SKM-1 (cell line): ENCODE measurements at regions not wholly inside any gene's neighbourhood (a gene's known extent, or its start where the extent isn't known, plus 50 kb on each side); places are given as distances from the start of the nearest gene placed in this dataset.

Source experiments
- DNase-seq: peaks from one replicate; lab custom pipeline; 2025; ENCODE audit not compliant: unreplicated experiment; lab: John Stamatoyannopoulos, UW

DNA sequence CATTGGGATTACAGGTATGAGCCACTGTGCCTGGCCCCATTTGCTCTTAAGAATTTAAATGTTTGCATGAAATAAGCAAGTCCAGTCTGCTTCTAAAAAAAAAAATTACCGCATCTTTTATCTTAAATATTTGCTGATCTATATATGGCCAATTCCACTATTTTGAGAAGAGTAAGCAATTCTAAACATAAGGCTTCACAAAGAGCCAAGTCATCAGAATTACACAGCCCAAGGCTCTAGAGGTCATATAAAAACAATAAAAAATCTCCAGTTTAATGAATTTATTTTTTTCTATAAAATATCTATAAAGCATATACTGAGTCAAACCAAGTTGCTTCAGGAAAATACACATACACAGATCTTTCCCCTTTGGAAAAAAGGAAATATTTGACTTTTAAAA, 79.0 kb upstream of the CPNE8 start:
- no peak for DNase-seq

DNA sequence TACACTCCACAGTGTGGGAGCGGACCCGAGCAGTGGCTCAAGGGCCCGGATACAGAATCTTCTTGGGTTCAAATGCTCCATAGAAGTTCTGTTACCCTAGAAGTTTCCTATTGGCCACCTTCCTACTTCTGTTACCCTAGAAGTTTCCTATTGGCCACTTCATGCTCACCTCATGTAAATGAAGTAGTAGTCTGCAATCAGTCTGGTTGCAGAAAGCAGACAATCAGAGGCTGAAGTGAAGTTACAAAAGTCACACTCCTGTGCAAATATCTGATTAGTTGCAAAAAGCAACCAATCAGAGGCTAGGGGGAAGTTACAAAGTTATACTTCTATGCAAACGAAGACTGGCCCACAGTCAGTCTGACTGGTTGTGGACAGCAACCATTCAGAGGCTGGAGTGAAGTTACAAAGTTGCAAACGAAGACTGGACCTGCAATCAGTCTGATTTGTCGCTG, 77.8 kb upstream of the CPNE8 start:
- no peak for DNase-seq

DNA sequence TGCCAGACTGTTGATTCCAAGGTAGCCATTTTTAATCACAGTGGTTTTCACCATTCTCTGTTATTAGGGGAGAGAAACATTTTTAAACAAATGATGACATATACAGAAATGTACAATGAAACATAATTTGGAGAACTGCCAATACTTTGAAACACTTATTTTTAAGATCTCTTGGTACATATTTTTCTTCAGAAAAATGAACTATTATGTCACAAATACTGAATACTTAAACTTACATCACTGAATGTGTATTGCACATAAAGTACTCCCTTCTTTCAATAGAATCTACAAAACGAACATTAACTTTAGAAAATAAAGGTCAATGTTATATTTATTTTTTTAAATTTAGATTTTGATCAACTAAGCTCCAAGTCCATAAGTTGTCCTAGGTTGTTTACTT, 71.7 kb upstream of the CPNE8 start:
- no peak for DNase-seq

DNA sequence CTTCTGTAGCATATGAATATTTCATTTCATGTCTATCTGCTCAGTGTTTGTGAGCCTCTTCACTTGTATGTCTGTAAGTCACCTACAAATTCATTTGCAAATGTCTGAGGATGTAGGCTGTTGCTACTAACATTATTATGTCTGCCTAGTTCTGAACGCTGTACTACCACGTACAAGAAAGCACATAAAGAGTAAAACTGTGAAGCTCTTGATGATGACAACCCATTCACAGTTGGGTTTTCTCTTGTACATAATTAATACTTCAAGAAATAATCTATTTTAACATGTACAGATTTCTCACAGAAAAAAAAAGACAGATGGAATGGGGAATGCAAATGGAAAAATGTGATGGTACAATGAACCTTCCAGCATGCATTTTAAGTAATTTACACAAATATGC, 64.3 kb upstream of the CPNE8 start:
- no peak for DNase-seq

DNA sequence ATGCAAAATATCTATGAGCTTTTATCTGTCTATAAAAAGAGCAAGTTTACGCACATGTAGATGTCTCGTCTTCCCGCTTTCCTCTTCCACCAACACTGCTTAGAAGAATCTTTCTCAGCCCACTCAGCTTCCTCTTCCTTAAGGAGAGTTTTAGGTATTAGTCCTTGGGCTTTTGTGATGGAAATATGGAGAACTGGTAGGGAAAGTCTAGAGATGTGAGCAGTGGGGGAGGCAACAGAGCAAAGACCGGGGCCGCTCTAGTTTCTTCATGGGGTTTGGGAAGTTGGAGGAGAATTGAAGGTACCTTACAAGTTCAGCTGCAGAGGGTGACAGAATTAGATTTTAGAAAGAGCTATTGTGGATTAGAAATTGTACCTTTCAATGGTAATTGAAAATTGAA, 56.3 kb upstream of the CPNE8 start:
- DNase-seq: no peak

DNA sequence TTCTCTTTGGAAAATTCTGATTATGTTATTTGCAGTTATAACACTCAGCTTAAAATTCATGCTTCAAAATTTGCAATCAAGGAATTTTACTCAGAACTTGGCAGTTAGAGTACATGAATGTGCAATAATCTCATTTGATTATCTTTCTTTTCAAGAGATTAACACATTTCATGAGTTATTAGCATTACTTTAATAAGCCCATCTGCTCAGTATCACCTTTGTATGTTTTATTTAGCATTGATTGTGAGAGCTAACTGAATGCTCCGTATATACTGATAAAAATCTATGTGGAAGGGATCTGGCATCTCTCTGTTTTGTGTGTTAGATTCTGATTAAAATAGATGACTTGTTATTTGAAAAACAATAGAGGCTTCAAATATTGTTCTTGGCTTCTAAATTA, 55.6 kb upstream of the CPNE8 start:
- DNase-seq: no peak

DNA sequence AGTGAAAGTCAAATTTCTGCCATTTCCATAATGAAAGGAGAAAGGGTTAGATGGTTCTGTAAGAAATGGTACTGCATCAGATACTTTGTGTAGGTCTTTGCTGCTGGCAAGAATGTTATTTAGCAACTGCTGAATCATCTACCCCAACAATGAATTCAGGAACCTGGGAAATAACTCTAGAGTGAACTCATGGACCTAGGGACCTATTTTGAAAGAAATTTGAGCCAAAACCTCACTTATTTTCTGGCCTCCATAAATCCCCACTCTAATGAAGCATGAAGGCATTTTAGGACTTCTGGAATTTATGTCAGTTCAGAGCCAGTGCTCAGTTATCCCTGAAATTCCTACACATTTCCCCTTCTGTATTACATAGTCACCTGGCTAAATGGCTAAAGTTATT, 50.9 kb upstream of the CPNE8 start:
- DNase-seq: no peak
